Upper lobe of left lung (tissue), 6 donors: ENCODE measurements at regions not wholly inside any gene's neighbourhood (a gene's known extent, or its start where the extent isn't known, plus 50 kb on each side); places are given as distances from the start of the nearest gene placed in this dataset.

ENCODE experiments used
- ATAC-seq, 2 donors: fragments of 200-7000 bp; cut with Tn5 transposase; one replicate each; pipeline ENCODE4 v1.9.1; 2022; ENCODE audit warnings: mild to moderate bottlenecking in 2 of 2, moderate library complexity in 2 of 2; ENCODE audit not compliant: low FRiP score in 2 of 2
- DNase-seq, 2 donors: peaks; one replicate each; pipeline ENCODE4 v3.0.0-alpha.2; 2019 to 2020
- H3K27ac ChIP-seq, 4 donors: fragments of 200-600 bp; sonication (generic); one replicate each; pipeline ENCODE4 v1.5.1; 2016 to 2019
- H3K27me3 ChIP-seq, 4 donors: fragments of 200-600 bp; sonication (generic); one replicate each; pipeline ENCODE4 v1.5.1; 2017 to 2019
- H3K36me3 ChIP-seq, 4 donors: fragments of 200-600 bp; sonication (generic); one replicate each; pipeline ENCODE4 v1.5.1; 2016 to 2019
- H3K4me1 ChIP-seq, 4 donors: fragments of 200-600 bp; sonication (generic); one replicate each; pipeline ENCODE4 v1.5.1; 2018 to 2019
- H3K4me3 ChIP-seq, 4 donors: fragments of 200-600 bp; sonication (generic); one replicate each; pipeline ENCODE4 v1.5.1; 2017 to 2019; ENCODE audit warnings: mild to moderate bottlenecking in 2 of 4, moderate library complexity in 1 of 4
- H3K9me3 ChIP-seq, 4 donors: fragments of 200-600 bp; sonication (generic); one replicate each; pipeline ENCODE4 v1.5.1; 2018 to 2019
- CTCF ChIP-seq, 6 experiments: fragments of 450-650 bp in 4 of 6; fragments of 200-600 bp in 2 of 6; sonication (generic) in 2 of 6; IDR thresholded peaks; one replicate each; pipeline ENCODE4 v1.5.1; 2016 to 2019; ENCODE audit warnings: antibody characterized with exemption in 6 of 6
- EP300 ChIP-seq, 4 donors: sonication (generic); formaldehyde crosslinking; IDR thresholded peaks; one replicate each; pipeline ENCODE4 v1.5.1; 2017; ENCODE audit warnings: antibody characterized with exemption in 4 of 4, control low read depth in 2 of 4
- POLR2A ChIP-seq, 4 donors: fragments of 450-650 bp; IDR thresholded peaks; one replicate each; pipeline ENCODE4 v1.5.1; 2016 to 2017; ENCODE audit warnings: antibody characterized with exemption in 4 of 4, mild to moderate bottlenecking in 2 of 4
- POLR2AphosphoS5 ChIP-seq, 2 donors: sonication (generic); formaldehyde crosslinking; IDR thresholded peaks; one replicate each; pipeline ENCODE4 v1.5.1; 2017; ENCODE audit warnings: antibody characterized with exemption in 2 of 2
- WGBS, 2 donors: methylation state at CpG; one replicate each; pipeline ENCODE4 v1.1.5; 2017 to 2018; 5-methylcytosine and 5-hydroxymethylcytosine counted together
- donor health status: DM: no; HTN: no; CAD: no; lungs with moderate emphysema.
- donor health status: DM: no; HTN: yes; CAD: no; lungs with severe emphysema.

GRCh38 chr4:187383181-187383580 is 612.4 kb upstream of the ZFP42 start:
- Histone ChIP-seq H3K36me3 (no peaks in the 10 kb centered on the region), H3K4me3 (no peak overlapping the region), H3K27me3 (no peaks in the 10 kb centered on the region), H3K9me3 (no peaks in the 10 kb centered on the region), H3K27ac (no peak overlapping the region), H3K4me1 (no peaks in the 10 kb centered on the region)
- DNase-seq (no peak), ATAC-seq (no peak)
- TF ChIP-seq POLR2AphosphoS5 (IDR thresholded peaks at IDR 0.05) (no peak), EP300 (IDR thresholded peaks at IDR 0.05) (no peak), CTCF (IDR thresholded peaks at IDR 0.05) (no peak), POLR2A (IDR thresholded peaks at IDR 0.05) (no peak)

GRCh38 chr4:187387739-187388138 is 607.8 kb upstream of the ZFP42 start:
- WGBS, 2 donors = 76 to 77% methylated on average over 5 of the region's 5 CpGs
- H3K27me3 ChIP-seq = no peaks in the 10 kb centered on the region
- no peak overlapping the region for H3K4me3 ChIP-seq
- DNase-seq = no peak
- TF ChIP-seq POLR2A (IDR thresholded peaks at IDR 0.05) = no peak
- TF ChIP-seq CTCF (IDR thresholded peaks at IDR 0.05) = no peak
- TF ChIP-seq POLR2AphosphoS5 (IDR thresholded peaks at IDR 0.05) = no peak
- H3K27ac ChIP-seq = no peak overlapping the region
- no peaks in the 10 kb centered on the region for H3K36me3 ChIP-seq
- no peaks in the 10 kb centered on the region for H3K9me3 ChIP-seq
- ATAC-seq = no peak
- H3K4me1 ChIP-seq = no peaks in the 10 kb centered on the region

- Histone ChIP-seq H3K4me1 (no peaks in the 10 kb centered on the region), H3K27me3 (no peaks in the 10 kb centered on the region), H3K27ac (no peak overlapping the region), H3K4me3 (no peak overlapping the region), H3K36me3 (no peaks in the 10 kb centered on the region), H3K9me3 (no peaks in the 10 kb centered on the region)
- DNase-seq = peak in 1 of 2 donors; percentile 41
- WGBS, 2 donors = 60 to 69% methylated on average over 4 of the region's 4 CpGs
- no peak for ATAC-seq
- TF ChIP-seq CTCF (IDR thresholded peaks at IDR 0.05) = no peak
- peak in 1 of 2 donors; percentile 26 for TF ChIP-seq POLR2AphosphoS5 (IDR thresholded peaks at IDR 0.05)
- TF ChIP-seq EP300 (IDR thresholded peaks at IDR 0.05) = no peak
These were observed 606.2 kb upstream of the ZFP42 start for GRCh38 chr4:187389420-187389819.

- Histone ChIP-seq H3K36me3 (no peaks in the 10 kb centered on the region), H3K9me3 (no peaks in the 10 kb centered on the region), H3K4me1 (no peaks in the 10 kb centered on the region), H3K27me3 (no peaks in the 10 kb centered on the region), H3K27ac (no peak overlapping the region), H3K4me3 (no peak overlapping the region)
- DNase-seq (no peak), ATAC-seq (no peak)
- TF ChIP-seq POLR2AphosphoS5 (IDR thresholded peaks at IDR 0.05) (no peak), CTCF (IDR thresholded peaks at IDR 0.05) (no peak), EP300 (IDR thresholded peaks at IDR 0.05) (no peak), POLR2A (IDR thresholded peaks at IDR 0.05) (no peak)
- 82 to 91% methylated on average over 1 of the region's 1 CpG for WGBS, 2 donors
These were observed 604.9 kb upstream of the ZFP42 start for GRCh38 chr4:187390646-187391045.

GRCh38 chr4:187393531-187394344 is 601.8 kb upstream of the ZFP42 start:
- Histone ChIP-seq H3K27me3 (no peaks in the 10 kb centered on the region), H3K9me3 (no peaks in the 10 kb centered on the region), H3K36me3 (no peaks in the 10 kb centered on the region), H3K4me1 (no peaks in the 10 kb centered on the region), H3K4me3 (no peak overlapping the region), H3K27ac (no peak overlapping the region)
- DNase-seq (no peak), ATAC-seq (no peak)
- TF ChIP-seq POLR2AphosphoS5 (IDR thresholded peaks at IDR 0.05) (no peak), CTCF (IDR thresholded peaks at IDR 0.05) (no peak), EP300 (IDR thresholded peaks at IDR 0.05) (no peak), POLR2A (IDR thresholded peaks at IDR 0.05) (no peak)
- WGBS, 2 donors = 72 to 79% methylated on average over 3 of the region's 3 CpGs
